ENCODE measurements at regions not wholly inside any gene's neighbourhood (a gene's known extent, or its start where the extent isn't known, plus 50 kb on each side); places are given as distances from the start of the nearest gene placed in this dataset.

DNA sequence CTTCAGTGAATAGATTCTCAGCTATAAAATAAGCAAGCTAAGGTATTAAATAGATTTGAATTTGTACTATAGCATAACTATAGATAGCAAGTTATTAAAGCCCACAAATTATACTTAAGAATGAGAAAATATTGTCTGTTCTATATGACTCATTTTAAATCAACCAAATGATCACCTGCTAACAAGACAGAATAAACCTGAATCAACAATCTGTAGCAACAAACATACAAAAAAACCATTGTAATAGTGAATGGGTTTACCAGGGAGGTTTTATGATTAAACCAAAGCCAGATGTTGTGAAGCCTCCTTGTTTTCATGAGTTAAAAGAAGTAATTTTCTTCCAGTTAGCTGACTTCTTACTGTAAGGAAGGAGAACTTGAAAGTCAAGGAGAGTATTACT is 71.9 kb upstream of the HTR1B start:
- no peak for TF ChIP-seq Cebpa-rat (IDR thresholded peaks at IDR 0.05)
- no peak overlapping the region for H3K27ac ChIP-seq

DNA sequence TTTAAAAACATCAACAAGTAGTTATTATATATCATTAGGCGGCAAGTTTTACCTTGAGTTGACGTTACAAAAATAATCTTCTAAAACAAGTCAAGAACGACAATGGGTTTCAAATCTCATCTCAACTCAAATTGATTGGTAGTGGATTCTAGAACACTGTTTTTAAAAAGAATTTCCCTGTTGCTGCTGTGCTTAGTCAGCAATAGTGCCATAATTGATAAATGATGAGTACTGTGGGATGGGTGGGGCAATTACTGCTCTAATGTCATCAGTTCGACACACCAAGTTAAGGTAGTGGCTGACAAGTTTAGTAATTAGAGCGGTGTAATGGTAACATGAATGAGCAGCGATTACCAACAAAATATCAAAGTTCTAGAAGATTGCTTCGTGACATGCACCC is 73.4 kb upstream of the HTR1B start:
- no peaks in the 10 kb centered on the region for H4K20me1 ChIP-seq
- no peaks in the 10 kb centered on the region for H3K36me3 ChIP-seq
- no peak overlapping the region for H3K9ac ChIP-seq
- H3K4me3 ChIP-seq: no peak overlapping the region
- H3K4me1 ChIP-seq: no peaks in the 10 kb centered on the region
- H3K27ac ChIP-seq: no peak overlapping the region
- H3K4me2 ChIP-seq: no peak overlapping the region
- H3K9me3 ChIP-seq: no peaks in the 10 kb centered on the region
- no peaks in the 10 kb centered on the region for H3K27me3 ChIP-seq
- TF ChIP-seq Cebpa-rat (IDR thresholded peaks at IDR 0.05): no peak

More for the DNA sequence above, 71.9 kb upstream of the HTR1B start:
- Histone ChIP-seq H3K4me3 (no peak overlapping the region), H4K20me1 (no peaks in the 10 kb centered on the region), H3K9me3 (no peaks in the 10 kb centered on the region), H3K4me1 (no peaks in the 10 kb centered on the region), H3K36me3 (no peaks in the 10 kb centered on the region), H3K4me2 (no peak overlapping the region), H3K9ac (no peak overlapping the region), H3K27me3 (no peaks in the 10 kb centered on the region)

DNA sequence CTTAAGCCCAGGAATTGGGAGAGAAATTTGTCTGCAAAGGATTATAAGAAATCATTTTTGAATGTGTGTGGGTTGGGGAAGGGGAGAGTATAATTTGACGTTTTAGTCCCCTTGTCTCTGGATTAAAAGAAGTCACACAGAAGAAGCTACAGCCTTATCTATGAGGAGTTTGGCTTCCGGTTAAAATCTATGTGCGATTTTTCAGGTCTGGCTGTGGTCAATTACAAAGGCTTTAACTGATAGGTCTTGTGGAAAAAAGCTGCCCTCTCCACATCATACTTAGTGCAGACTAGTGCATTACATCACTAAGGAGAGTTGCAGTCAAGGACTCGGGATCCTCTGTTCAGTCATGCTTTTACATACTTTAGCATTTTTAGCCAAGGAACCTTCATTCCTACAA is 80.3 kb upstream of the HTR1B start:
- TF ChIP-seq Cebpa-rat (IDR thresholded peaks at IDR 0.05): no peak
- Histone ChIP-seq H3K27ac (no peak overlapping the region), H4K20me1 (no peaks in the 10 kb centered on the region), H3K9me3 (no peaks in the 10 kb centered on the region), H3K36me3 (no peaks in the 10 kb centered on the region), H3K9ac (no peak overlapping the region), H3K4me1 (no peaks in the 10 kb centered on the region), H3K4me2 (no peak overlapping the region), H3K27me3 (no peaks in the 10 kb centered on the region), H3K4me3 (no peak overlapping the region)

DNA sequence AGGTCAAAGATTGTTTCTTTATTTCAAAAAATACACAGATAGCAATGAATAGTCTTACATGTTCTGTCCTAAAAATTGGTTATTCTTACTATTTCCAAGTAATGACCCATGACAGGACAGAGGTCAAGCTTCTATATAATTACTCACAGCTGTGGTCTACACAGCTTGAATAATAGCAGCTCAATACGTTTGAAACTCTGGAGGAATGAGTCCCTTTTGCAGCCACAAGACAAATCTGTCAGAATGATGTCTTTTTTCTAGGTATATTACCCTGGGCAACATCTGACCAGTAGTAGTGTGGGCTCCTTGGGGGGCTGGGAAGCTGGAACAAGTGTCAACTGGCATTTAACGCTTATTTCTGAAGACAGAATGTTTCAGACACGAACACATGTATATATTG is 84.9 kb upstream of the HTR1B start:
- no peak overlapping the region for H3K9ac ChIP-seq
- H3K36me3 ChIP-seq: no peaks in the 10 kb centered on the region
- no peaks in the 10 kb centered on the region for H3K4me1 ChIP-seq
- H3K27me3 ChIP-seq: no peaks in the 10 kb centered on the region
- no peak overlapping the region for H3K4me3 ChIP-seq
- H3K9me3 ChIP-seq: no peaks in the 10 kb centered on the region
- no peaks in the 10 kb centered on the region for H4K20me1 ChIP-seq
- H3K27ac ChIP-seq: no peak overlapping the region
- H3K4me2 ChIP-seq: no peak overlapping the region
- TF ChIP-seq Cebpa-rat (IDR thresholded peaks at IDR 0.05): no peak

DNA sequence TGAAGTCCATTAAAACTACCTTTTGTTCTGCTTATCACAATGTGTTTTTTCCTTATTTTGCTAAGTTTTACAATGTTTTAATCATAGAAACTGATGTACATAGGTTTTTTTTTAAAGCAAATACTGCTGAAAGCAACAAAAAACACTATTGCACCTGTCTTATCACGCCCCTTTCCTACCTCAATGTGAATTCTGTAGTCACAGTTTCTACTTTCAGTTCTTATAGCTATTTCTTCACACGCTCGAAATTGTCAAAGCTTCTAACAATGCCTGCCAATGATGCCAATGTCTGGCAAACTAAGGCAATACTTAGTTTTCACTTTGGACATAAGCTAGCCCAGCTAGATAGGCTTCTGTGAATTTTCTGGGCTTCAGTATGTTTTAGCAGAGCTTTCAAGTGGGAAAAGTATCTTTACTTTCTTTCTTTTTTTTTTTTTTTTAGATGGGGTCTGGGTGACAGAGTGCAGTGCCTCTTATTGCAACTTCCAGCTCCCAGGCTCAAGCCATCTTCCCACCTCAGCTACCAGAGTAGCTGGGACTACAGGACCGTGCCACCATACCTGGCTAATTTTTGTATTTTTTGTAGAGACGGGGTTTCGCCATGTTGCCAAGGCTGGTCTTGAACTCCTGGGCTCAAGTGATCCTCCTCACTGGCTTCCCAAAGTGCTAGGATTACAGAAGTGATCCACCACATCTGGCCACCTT is 85.5 kb upstream of the HTR1B start:
- no peaks in the 10 kb centered on the region for H3K27me3 ChIP-seq
- H3K27ac ChIP-seq: no peak overlapping the region
- no peak overlapping the region for H3K4me2 ChIP-seq
- H3K9me3 ChIP-seq: no peaks in the 10 kb centered on the region
- no peaks in the 10 kb centered on the region for H4K20me1 ChIP-seq
- no peak overlapping the region for H3K4me3 ChIP-seq
- H3K36me3 ChIP-seq: no peaks in the 10 kb centered on the region
- no peak for TF ChIP-seq Cebpa-rat (IDR thresholded peaks at IDR 0.05)
- H3K4me1 ChIP-seq: no peaks in the 10 kb centered on the region
- H3K9ac ChIP-seq: no peak overlapping the region

DNA sequence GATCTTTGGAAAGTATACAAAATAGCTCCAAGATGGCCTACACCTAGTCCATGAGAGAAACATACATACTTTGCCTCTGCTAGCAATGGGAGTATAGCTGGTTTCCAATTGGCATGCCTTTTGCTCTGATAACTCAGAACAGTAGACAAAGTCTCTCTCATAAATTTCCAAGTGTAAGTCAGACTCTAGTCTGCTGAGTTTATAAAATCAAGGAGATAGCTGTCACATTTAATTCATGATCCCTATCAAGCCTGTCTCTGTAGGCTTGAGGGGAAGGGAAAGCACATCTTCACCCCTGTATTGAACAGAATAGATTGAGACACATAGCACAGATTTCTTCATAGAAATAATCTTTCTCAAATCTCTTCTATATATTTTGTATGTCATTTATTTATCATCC is 87.8 kb upstream of the HTR1B start:
- TF ChIP-seq Cebpa-rat (IDR thresholded peaks at IDR 0.05): no peak
- H3K36me3 ChIP-seq: no peaks in the 10 kb centered on the region
- H3K4me3 ChIP-seq: no peak overlapping the region

DNA sequence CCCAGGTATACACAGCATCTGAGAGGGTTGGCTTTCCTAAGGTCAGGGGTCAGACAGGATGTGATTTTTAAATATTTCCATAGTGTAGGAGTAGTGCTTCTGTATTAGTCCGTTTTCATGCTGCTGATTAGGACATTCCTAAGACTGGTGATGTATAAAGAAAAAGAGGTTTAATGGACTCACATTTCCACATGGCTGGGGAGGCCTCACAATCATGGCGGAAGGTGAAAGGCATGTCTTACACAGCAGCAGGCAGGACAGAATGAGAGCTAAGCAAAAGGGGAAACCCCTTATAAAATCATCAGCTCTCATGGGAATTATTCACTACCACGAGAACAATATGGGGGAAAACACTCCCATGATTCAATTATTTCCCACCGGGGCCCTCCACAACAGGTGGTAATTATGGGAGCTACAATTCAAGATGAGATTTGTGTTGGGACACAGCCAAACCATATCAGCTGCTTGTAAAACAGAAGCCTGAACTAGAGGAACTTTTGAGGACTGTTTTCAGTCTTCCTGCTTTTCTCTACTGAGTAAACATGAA is 91.0 kb upstream of the MEI4 start:
- Histone ChIP-seq H3K9ac (no peak overlapping the region), H3K4me3 (no peak overlapping the region), H3K4me1 (peaks cover 9% of the 10 kb centered on the region), H3K27me3 (no peaks in the 10 kb centered on the region), H3K9me3 (no peaks in the 10 kb centered on the region), H3K36me3 (no peaks in the 10 kb centered on the region), H4K20me1 (no peaks in the 10 kb centered on the region), H3K27ac (no peak overlapping the region), H3K4me2 (0 out of 2 replicates have a peak overlapping the region, but pooled peaks have one; percentile 5)
- TF ChIP-seq Cebpa-rat (IDR thresholded peaks at IDR 0.05): no peak

More for the DNA sequence above, 87.8 kb upstream of the HTR1B start:
- no peak overlapping the region for H3K4me2 ChIP-seq
- H3K4me1 ChIP-seq: no peaks in the 10 kb centered on the region
- no peak overlapping the region for H3K27ac ChIP-seq
- H3K9ac ChIP-seq: no peak overlapping the region
- H3K27me3 ChIP-seq: no peaks in the 10 kb centered on the region
- no peaks in the 10 kb centered on the region for H4K20me1 ChIP-seq
- no peaks in the 10 kb centered on the region for H3K9me3 ChIP-seq

DNA sequence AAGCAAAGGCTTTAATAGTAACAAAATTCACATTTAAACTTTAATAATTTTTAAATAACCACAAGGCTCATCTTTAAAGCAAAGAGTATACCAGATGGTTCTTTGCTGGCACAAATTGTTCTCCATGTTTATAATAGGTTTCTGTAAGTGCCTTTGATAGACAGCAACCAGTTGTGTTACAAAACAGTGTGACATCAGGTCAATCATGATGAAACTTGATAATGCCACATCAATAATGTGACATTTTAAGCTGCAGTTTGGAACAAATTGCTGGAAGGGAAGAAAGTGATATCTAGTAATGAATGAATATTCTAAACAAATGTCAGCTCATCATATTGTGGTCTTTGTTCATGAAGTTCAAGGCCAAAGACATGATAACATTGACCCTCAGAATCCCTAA is 87.5 kb upstream of the MEI4 start:
- Histone ChIP-seq H3K4me3 (no peak overlapping the region), H3K9ac (no peak overlapping the region), H3K9me3 (no peaks in the 10 kb centered on the region), H4K20me1 (no peaks in the 10 kb centered on the region), H3K36me3 (no peaks in the 10 kb centered on the region), H3K27ac (no peak overlapping the region), H3K4me1 (peaks cover 9% of the 10 kb centered on the region), H3K27me3 (no peaks in the 10 kb centered on the region), H3K4me2 (no peak overlapping the region)
- TF ChIP-seq Cebpa-rat (IDR thresholded peaks at IDR 0.05): no peak

DNA sequence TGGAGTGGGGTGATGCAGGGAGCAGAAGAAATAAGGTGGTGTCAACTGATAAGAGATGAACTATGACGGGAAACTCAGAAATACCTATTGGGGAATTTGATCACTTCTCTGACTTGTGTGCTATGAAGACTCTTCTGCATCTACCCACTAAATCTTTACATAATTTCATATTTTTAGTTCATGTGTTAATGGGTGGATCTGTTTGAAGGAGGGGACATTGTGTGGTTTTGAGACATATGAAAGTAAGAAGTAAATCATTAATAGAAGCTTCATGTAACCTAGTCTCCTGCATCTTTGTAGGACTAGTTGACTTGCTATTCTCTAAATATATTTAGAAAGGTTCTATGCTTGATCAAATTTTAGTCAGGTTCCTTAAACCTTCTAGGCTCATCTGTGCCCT is 86.6 kb upstream of the MEI4 start:
- no peak for TF ChIP-seq Cebpa-rat (IDR thresholded peaks at IDR 0.05)
- Histone ChIP-seq H3K36me3 (no peaks in the 10 kb centered on the region), H3K27ac (no peak overlapping the region), H3K9ac (no peak overlapping the region), H3K27me3 (no peaks in the 10 kb centered on the region), H3K9me3 (no peaks in the 10 kb centered on the region), H3K4me1 (peaks cover 9% of the 10 kb centered on the region), H3K4me3 (no peak overlapping the region), H4K20me1 (no peaks in the 10 kb centered on the region), H3K4me2 (no peak overlapping the region)

DNA sequence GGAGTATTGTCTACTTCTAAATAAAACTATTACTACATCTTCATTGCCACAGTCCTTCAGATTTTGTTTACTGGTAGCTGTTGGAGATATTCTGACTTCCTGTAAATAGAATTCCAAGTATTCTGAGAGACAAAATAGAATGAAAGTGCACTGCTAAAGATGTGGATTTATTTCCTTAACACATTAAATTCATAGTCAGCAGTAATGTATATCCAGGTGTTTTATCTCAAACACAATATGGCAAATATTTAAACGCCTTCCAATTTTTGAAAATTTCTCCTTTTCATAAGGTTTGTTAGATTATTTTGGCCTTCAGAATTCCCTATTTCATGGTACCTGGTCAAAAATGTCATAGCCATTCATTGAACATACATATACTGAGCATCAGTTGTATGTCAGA is 84.3 kb upstream of the MEI4 start:
- TF ChIP-seq Cebpa-rat (IDR thresholded peaks at IDR 0.05): no peak
- Histone ChIP-seq H3K4me2 (no peak overlapping the region), H4K20me1 (no peaks in the 10 kb centered on the region)

More for the DNA sequence above, 84.3 kb upstream of the MEI4 start:
- no peak overlapping the region for H3K4me3 ChIP-seq
- no peaks in the 10 kb centered on the region for H3K4me1 ChIP-seq
- H3K36me3 ChIP-seq: no peaks in the 10 kb centered on the region
- no peak overlapping the region for H3K9ac ChIP-seq
- no peaks in the 10 kb centered on the region for H3K9me3 ChIP-seq
- no peak overlapping the region for H3K27ac ChIP-seq
- H3K27me3 ChIP-seq: no peaks in the 10 kb centered on the region

Measured in BLaER1 (cell line).